GM23248 (cell line): ENCODE measurements at regions not wholly inside any gene's neighbourhood (a gene's known extent, or its start where the extent isn't known, plus 50 kb on each side); places are given as distances from the start of the nearest gene placed in this dataset.

Experiments
- EZH2 ChIP-seq: fragments of 200-600 bp; sonication (generic); IDR thresholded peaks from 2 replicates; pipeline ENCODE4 v1.6.1; 2018; ENCODE audit warnings: antibody characterized with exemption, mild to moderate bottlenecking; ENCODE audit not compliant: insufficient read depth, poor library complexity, severe bottlenecking
- EZH2phosphoT487 ChIP-seq: fragments of 200-600 bp; sonication (generic); IDR thresholded peaks from 2 replicates; pipeline ENCODE4 v1.6.1; 2018; ENCODE audit warnings: antibody characterized with exemption, moderate library complexity, mild to moderate bottlenecking, low read depth; ENCODE audit not compliant: insufficient read depth

DNA sequence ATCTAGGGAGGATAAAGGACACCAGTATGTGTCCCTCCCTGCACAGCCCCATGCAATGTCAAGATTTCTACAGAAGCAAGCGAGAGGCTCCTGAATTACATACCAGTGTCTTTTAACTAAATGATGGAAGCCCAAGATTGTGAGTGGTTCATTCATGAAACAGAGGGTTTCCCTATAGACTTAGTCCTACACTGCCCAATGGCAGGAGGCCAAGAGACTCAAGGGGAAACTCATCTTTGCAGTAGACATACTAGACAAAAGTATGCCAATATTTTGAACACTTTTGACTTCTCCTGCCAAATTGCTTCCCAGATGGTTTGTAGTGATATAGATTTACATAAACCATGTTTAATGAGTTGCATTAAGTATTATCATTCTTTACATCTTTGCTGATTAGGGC is 557.2 kb upstream of the JAG1 start:
- no peak for TF ChIP-seq EZH2
- TF ChIP-seq EZH2phosphoT487 = no peak
